ENCODE measurements at regions not wholly inside any gene's neighbourhood (a gene's known extent, or its start where the extent isn't known, plus 50 kb on each side); places are given as distances from the start of the nearest gene placed in this dataset.

GRCh38 chr2:215728504-215729065, 284.8 kb downstream of the MREG start:
- ChIA-PET CTCF (no interaction called here), POLR2A (no interaction called here)
- H3K27ac Mint-ChIP-seq, result no peak overlapping the region
- H3K9me3 Mint-ChIP-seq, result no peaks in the 10 kb centered on the region
- ATAC-seq (replicated peaks in 1 of 4) (no peak), DNase-seq (no peak)
- Histone ChIP-seq H3K4me3 (ENCODE audit: control insufficient read depth in 1 of 2, extremely low read depth in 1 of 2, low read length in 1 of 2) (no peak overlapping the region), H3K27me3 (replicated peaks in 1 of 2; ENCODE audit: control insufficient read depth in 2 of 2, extremely low read depth in 1 of 2, insufficient read depth in 2 of 2, low read length in 1 of 2) (no peaks in the 10 kb centered on the region), H3K9me3 (no peaks in the 10 kb centered on the region), H3K4me1 (ENCODE audit: control insufficient read depth in 1 of 2, extremely low read depth in 1 of 2, insufficient read depth in 2 of 2, low read length in 2 of 2) (no peaks in the 10 kb centered on the region), H3K36me3 (ENCODE audit: control insufficient read depth in 2 of 2, extremely low read depth in 1 of 2, insufficient read depth in 1 of 2, low read length in 1 of 2) (no peaks in the 10 kb centered on the region), H3K27ac (ENCODE audit: low read length) (no peak overlapping the region)
- H3K4me3 Mint-ChIP-seq, result no peak overlapping the region
- peaks cover 0 to 5% (median 3%) of the 10 kb centered on the region in 3 donors for H3K4me1 Mint-ChIP-seq
- WGBS (ENCODE audit: insufficient coverage), result no CpG with 5 or more reads among the region's 2 CpGs
- H3K27me3 Mint-ChIP-seq, result peaks cover 0 to 12% of the 10 kb centered on the region in 2 donors
- no peaks in the 10 kb centered on the region for H3K36me3 Mint-ChIP-seq

- Mint-ChIP-seq H3K27me3 (peaks cover 0 to 12% of the 10 kb centered on the region in 2 donors), H3K36me3 (no peaks in the 10 kb centered on the region), H3K4me3 (no peak overlapping the region), H3K4me1 (peaks cover 0 to 5% (median 3%) of the 10 kb centered on the region in 3 donors), H3K27ac (no peak overlapping the region), H3K9me3 (no peaks in the 10 kb centered on the region)
- CTCF ChIA-PET, result no interaction called here
- Histone ChIP-seq H3K4me3 (ENCODE audit: control insufficient read depth in 1 of 2, extremely low read depth in 1 of 2, low read length in 1 of 2) (no peak overlapping the region), H3K27ac (ENCODE audit: low read length) (no peak overlapping the region), H3K27me3 (replicated peaks in 1 of 2; ENCODE audit: control insufficient read depth in 2 of 2, extremely low read depth in 1 of 2, insufficient read depth in 2 of 2, low read length in 1 of 2) (no peaks in the 10 kb centered on the region), H3K9me3 (no peaks in the 10 kb centered on the region), H3K4me1 (ENCODE audit: control insufficient read depth in 1 of 2, extremely low read depth in 1 of 2, insufficient read depth in 2 of 2, low read length in 2 of 2) (no peaks in the 10 kb centered on the region), H3K36me3 (ENCODE audit: control insufficient read depth in 2 of 2, extremely low read depth in 1 of 2, insufficient read depth in 1 of 2, low read length in 1 of 2) (no peaks in the 10 kb centered on the region)
- WGBS (ENCODE audit: insufficient coverage), result no CpG with 5 or more reads among the region's 1 CpG
- DNase-seq (no peak), ATAC-seq (replicated peaks in 1 of 4) (no peak)
- POLR2A ChIA-PET, result no interaction called here
Observed at GRCh38 chr2:215727507-215728503, 285.5 kb downstream of the MREG start.

GRCh38 chr2:215726070-215726469, 287.3 kb downstream of the MREG start:
- Histone ChIP-seq H3K4me1 (ENCODE audit: control insufficient read depth in 1 of 2, extremely low read depth in 1 of 2, insufficient read depth in 2 of 2, low read length in 2 of 2) (no peaks in the 10 kb centered on the region), H3K4me3 (ENCODE audit: control insufficient read depth in 1 of 2, extremely low read depth in 1 of 2, low read length in 1 of 2) (no peak overlapping the region), H3K9me3 (no peaks in the 10 kb centered on the region), H3K27ac (ENCODE audit: low read length) (no peak overlapping the region), H3K27me3 (replicated peaks in 1 of 2; ENCODE audit: control insufficient read depth in 2 of 2, extremely low read depth in 1 of 2, insufficient read depth in 2 of 2, low read length in 1 of 2) (no peaks in the 10 kb centered on the region), H3K36me3 (ENCODE audit: control insufficient read depth in 2 of 2, extremely low read depth in 1 of 2, insufficient read depth in 1 of 2, low read length in 1 of 2) (no peaks in the 10 kb centered on the region)
- no peak overlapping the region for H3K27ac Mint-ChIP-seq
- H3K4me1 Mint-ChIP-seq, result peaks cover 0 to 5% (median 3%) of the 10 kb centered on the region in 3 donors
- no peak overlapping the region for H3K4me3 Mint-ChIP-seq
- no peaks in the 10 kb centered on the region for H3K36me3 Mint-ChIP-seq
- ChIA-PET POLR2A (no interaction called here), CTCF (interaction anchor here in 1 of 2 donors (0.6 to 0.7 kb wide), 2 partner anchors 209 to 457 kb away, joined by 3 to 5 read pairs; no protein-coding TSS in a partner anchor)
- no CpG with 5 or more reads among the region's 2 CpGs for WGBS (ENCODE audit: insufficient coverage)
- no peaks in the 10 kb centered on the region for H3K9me3 Mint-ChIP-seq
- DNase-seq (no peak), ATAC-seq (replicated peaks in 1 of 4) (no peak)
- peaks cover 0 to 12% of the 10 kb centered on the region in 2 donors for H3K27me3 Mint-ChIP-seq

GRCh38 chr2:215724146-215724545, 288.3 kb upstream of the FN1 start:
- Mint-ChIP-seq H3K27ac (no peak overlapping the region), H3K9me3 (no peaks in the 10 kb centered on the region), H3K4me3 (no peak overlapping the region), H3K36me3 (no peaks in the 10 kb centered on the region), H3K27me3 (peaks cover 0 to 12% of the 10 kb centered on the region in 2 donors), H3K4me1 (peaks cover 0 to 5% (median 3%) of the 10 kb centered on the region in 3 donors)
- ChIA-PET POLR2A (no interaction called here), CTCF (interaction anchor here in 1 of 2 donors (1.1 kb wide), 1 partner anchor 270 kb away, joined by 3 read pairs; no protein-coding TSS in a partner anchor)
- WGBS (ENCODE audit: insufficient coverage), result 96% methylated on average over 4 of the region's 5 CpGs
- Histone ChIP-seq H3K27me3 (replicated peaks in 1 of 2; ENCODE audit: control insufficient read depth in 2 of 2, extremely low read depth in 1 of 2, insufficient read depth in 2 of 2, low read length in 1 of 2) (no peaks in the 10 kb centered on the region), H3K4me1 (ENCODE audit: control insufficient read depth in 1 of 2, extremely low read depth in 1 of 2, insufficient read depth in 2 of 2, low read length in 2 of 2) (no peaks in the 10 kb centered on the region), H3K27ac (ENCODE audit: low read length) (no peak overlapping the region), H3K9me3 (no peaks in the 10 kb centered on the region), H3K36me3 (ENCODE audit: control insufficient read depth in 2 of 2, extremely low read depth in 1 of 2, insufficient read depth in 1 of 2, low read length in 1 of 2) (no peaks in the 10 kb centered on the region), H3K4me3 (ENCODE audit: control insufficient read depth in 1 of 2, extremely low read depth in 1 of 2, low read length in 1 of 2) (no peak overlapping the region)
- DNase-seq, result no peak
- ATAC-seq (replicated peaks in 1 of 4), result no peak

- H3K27ac Mint-ChIP-seq, result no peak overlapping the region
- Histone ChIP-seq H3K27ac (ENCODE audit: low read length) (no peak overlapping the region), H3K4me3 (ENCODE audit: control insufficient read depth in 1 of 2, extremely low read depth in 1 of 2, low read length in 1 of 2) (no peak overlapping the region), H3K27me3 (replicated peaks in 1 of 2; ENCODE audit: control insufficient read depth in 2 of 2, extremely low read depth in 1 of 2, insufficient read depth in 2 of 2, low read length in 1 of 2) (no peaks in the 10 kb centered on the region), H3K36me3 (ENCODE audit: control insufficient read depth in 2 of 2, extremely low read depth in 1 of 2, insufficient read depth in 1 of 2, low read length in 1 of 2) (no peaks in the 10 kb centered on the region), H3K4me1 (ENCODE audit: control insufficient read depth in 1 of 2, extremely low read depth in 1 of 2, insufficient read depth in 2 of 2, low read length in 2 of 2) (no peaks in the 10 kb centered on the region), H3K9me3 (no peaks in the 10 kb centered on the region)
- DNase-seq (no peak), ATAC-seq (replicated peaks in 1 of 4) (no peak)
- no peak overlapping the region for H3K4me3 Mint-ChIP-seq
- peaks cover 0 to 12% of the 10 kb centered on the region in 2 donors for H3K27me3 Mint-ChIP-seq
- no peaks in the 10 kb centered on the region for H3K36me3 Mint-ChIP-seq
- POLR2A ChIA-PET, result no interaction called here
- no CpG with 5 or more reads among the region's 3 CpGs for WGBS (ENCODE audit: insufficient coverage)
- H3K9me3 Mint-ChIP-seq, result no peaks in the 10 kb centered on the region
- peaks cover 0 to 5% (median 3%) of the 10 kb centered on the region in 3 donors for H3K4me1 Mint-ChIP-seq
- CTCF ChIA-PET, result no interaction called here
Observed at GRCh38 chr2:215723631-215724011, 287.8 kb upstream of the FN1 start.

GRCh38 chr2:215722986-215723630, 287.2 kb upstream of the FN1 start:
- Histone ChIP-seq H3K36me3 (ENCODE audit: control insufficient read depth in 2 of 2, extremely low read depth in 1 of 2, insufficient read depth in 1 of 2, low read length in 1 of 2) (no peaks in the 10 kb centered on the region), H3K27me3 (replicated peaks in 1 of 2; ENCODE audit: control insufficient read depth in 2 of 2, extremely low read depth in 1 of 2, insufficient read depth in 2 of 2, low read length in 1 of 2) (no peaks in the 10 kb centered on the region), H3K9me3 (no peaks in the 10 kb centered on the region), H3K27ac (ENCODE audit: low read length) (no peak overlapping the region), H3K4me1 (ENCODE audit: control insufficient read depth in 1 of 2, extremely low read depth in 1 of 2, insufficient read depth in 2 of 2, low read length in 2 of 2) (no peaks in the 10 kb centered on the region), H3K4me3 (ENCODE audit: control insufficient read depth in 1 of 2, extremely low read depth in 1 of 2, low read length in 1 of 2) (no peak overlapping the region)
- H3K27ac Mint-ChIP-seq, result no peak overlapping the region
- DNase-seq (no peak), ATAC-seq (replicated peaks in 1 of 4) (no peak)
- H3K36me3 Mint-ChIP-seq, result no peaks in the 10 kb centered on the region
- H3K4me3 Mint-ChIP-seq, result no peak overlapping the region
- ChIA-PET CTCF (no interaction called here), POLR2A (no interaction called here)
- peaks cover 0 to 12% of the 10 kb centered on the region in 2 donors for H3K27me3 Mint-ChIP-seq
- no peaks in the 10 kb centered on the region for H3K9me3 Mint-ChIP-seq
- H3K4me1 Mint-ChIP-seq, result no peaks in the 10 kb centered on the region
- no CpG with 5 or more reads among the region's 2 CpGs for WGBS (ENCODE audit: insufficient coverage)

Data from T-cell (primary cell).